Mesenchymal stem cell (in vitro differentiated cells and primary cell): ENCODE measurements at regions not wholly inside any gene's neighbourhood (a gene's known extent, or its start where the extent isn't known, plus 50 kb on each side); places are given as distances from the start of the nearest gene placed in this dataset.

ENCODE experiments used
- DNase-seq: peaks from one replicate; pipeline ENCODE4 v3.0.0-alpha.2; 2013
- H2AFZ ChIP-seq: one replicate; pipeline ENCODE4 v1.6.1; 2013; ENCODE audit warnings: low read depth, mild to moderate bottlenecking, control low read depth, inconsistent platforms, low read length, moderate library complexity
- H2AK5ac ChIP-seq: 2 replicates; pipeline ENCODE4 v1.6.1; 2013; ENCODE audit warnings: low read length, moderate library complexity, mild to moderate bottlenecking, inconsistent platforms; ENCODE audit not compliant: severe bottlenecking
- H2BK120ac ChIP-seq: one replicate; pipeline ENCODE4 v1.6.1; 2013; ENCODE audit warnings: low read depth, mild to moderate bottlenecking, inconsistent platforms, low read length, moderate library complexity
- H2BK12ac ChIP-seq, 2 experiments: one replicate each; pipeline ENCODE4 v1.6.1; 2013; ENCODE audit warnings: inconsistent platforms in 2 of 2, low read length in 2 of 2, mild to moderate bottlenecking in 2 of 2, moderate library complexity in 2 of 2, control low read depth in 1 of 2
- H2BK15ac ChIP-seq: one replicate; pipeline ENCODE4 v1.6.1; 2013; ENCODE audit warnings: mild to moderate bottlenecking, low read depth, inconsistent platforms; ENCODE audit not compliant: poor library complexity, severe bottlenecking
- H2BK5ac ChIP-seq: 2 replicates; pipeline ENCODE4 v1.6.1; 2013; ENCODE audit warnings: low read depth, mild to moderate bottlenecking, low read length, control low read depth, inconsistent platforms; ENCODE audit not compliant: poor library complexity, severe bottlenecking
- H3K14ac ChIP-seq, 2 experiments: one replicate each; pipeline ENCODE4 v1.6.1; 2013; ENCODE audit warnings: inconsistent platforms in 2 of 2, low read length in 2 of 2, control low read depth in 1 of 2, mild to moderate bottlenecking in 1 of 2, moderate library complexity in 1 of 2
- H3K18ac ChIP-seq, 2 experiments: one replicate each; pipeline ENCODE4 v1.6.1; 2013; ENCODE audit warnings: inconsistent platforms in 2 of 2, low read length in 2 of 2, control low read depth in 1 of 2, low read depth in 1 of 2, mild to moderate bottlenecking in 1 of 2
- H3K23ac ChIP-seq, 2 experiments: one replicate each; pipeline ENCODE4 v1.6.1; 2013; ENCODE audit warnings: inconsistent platforms in 2 of 2, low read length in 2 of 2, mild to moderate bottlenecking in 2 of 2, moderate library complexity in 2 of 2, control low read depth in 1 of 2
- H3K27ac ChIP-seq: 2 replicates; pipeline ENCODE4 v1.5.1; 2013; ENCODE audit warnings: mild to moderate bottlenecking, moderate library complexity, low read length, control low read depth, inconsistent platforms; ENCODE audit not compliant: poor library complexity, severe bottlenecking
- H3K27me3 ChIP-seq, 2 experiments: 2 replicates each; pipeline versions ENCODE4 v1.6.1 to v1.7.0; 2013; ENCODE audit warnings: low read length in 2 of 2, mild to moderate bottlenecking in 2 of 2, moderate library complexity in 2 of 2, control low read depth in 1 of 2, inconsistent platforms in 1 of 2; ENCODE audit not compliant: control insufficient read depth in 1 of 2, insufficient read depth in 1 of 2
- H3K36me3 ChIP-seq, 2 experiments: 2 replicates each; pipeline versions ENCODE4 v1.6.1 to v1.7.0; 2013; ENCODE audit warnings: low read length in 2 of 2, control low read depth in 1 of 2, inconsistent platforms in 1 of 2, low read depth in 1 of 2, mild to moderate bottlenecking in 1 of 2; ENCODE audit not compliant: insufficient read depth in 2 of 2, control insufficient read depth in 1 of 2
- H3K4ac ChIP-seq, 2 experiments: one replicate each; pipeline ENCODE4 v1.6.1; 2013; ENCODE audit warnings: inconsistent platforms in 2 of 2, low read length in 2 of 2, mild to moderate bottlenecking in 2 of 2, moderate library complexity in 2 of 2, control low read depth in 1 of 2, low read depth in 1 of 2
- H3K4me1 ChIP-seq: 2 replicates; pipeline ENCODE4 v1.6.1; 2013; ENCODE audit warnings: low read depth, low read length, control low read depth; ENCODE audit not compliant: control insufficient read depth, insufficient read depth
- H3K4me2 ChIP-seq: 2 replicates; pipeline ENCODE4 v1.6.1; 2013; ENCODE audit warnings: low read length, mild to moderate bottlenecking, inconsistent platforms; ENCODE audit not compliant: poor library complexity, severe bottlenecking
- H3K4me3 ChIP-seq, 2 experiments: 2 replicates each; pipeline versions ENCODE4 v1.5.1 to v1.7.0; 2013; ENCODE audit warnings: low read length in 2 of 2, mild to moderate bottlenecking in 2 of 2, control low read depth in 1 of 2, low read depth in 1 of 2; ENCODE audit not compliant: insufficient read depth in 1 of 2
- H3K79me1 ChIP-seq: replicated peaks from 2 replicates; pipeline ENCODE4 v1.6.1; 2013; ENCODE audit warnings: mild to moderate bottlenecking, control low read depth, low read length, inconsistent platforms; ENCODE audit not compliant: poor library complexity, severe bottlenecking
- H3K9ac ChIP-seq: 2 replicates; pipeline ENCODE4 v1.7.0; 2013; ENCODE audit warnings: mild to moderate bottlenecking, low read length, moderate library complexity
- H3K9me3 ChIP-seq: 2 replicates; pipeline ENCODE4 v1.7.0; 2013; ENCODE audit warnings: mild to moderate bottlenecking, low read length; ENCODE audit not compliant: control insufficient read depth
- H4K8ac ChIP-seq: one replicate; pipeline ENCODE4 v1.6.1; 2013; ENCODE audit warnings: inconsistent platforms, mild to moderate bottlenecking, low read length, moderate library complexity
- H4K91ac ChIP-seq: one replicate; pipeline ENCODE4 v1.6.1; 2013; ENCODE audit warnings: mild to moderate bottlenecking, low read length, inconsistent platforms
- WGBS: methylation state at CpG from one replicate; pipeline ENCODE4 v1.1.7; 2013; ENCODE audit warnings: mixed read lengths; 5-methylcytosine and 5-hydroxymethylcytosine counted together

GRCh38 chr4:171017593-171017992, 795.6 kb upstream of the GALNTL6 start:
- Histone ChIP-seq H2BK120ac (no peak overlapping the region), H3K4me3 (no peak overlapping the region), H3K9me3 (no peaks in the 10 kb centered on the region), H3K36me3 (no peaks in the 10 kb centered on the region), H4K8ac (no peak overlapping the region), H3K4me1 (no peaks in the 10 kb centered on the region), H3K4ac (no peak overlapping the region), H3K27ac (no peak overlapping the region), H3K4me2 (no peak overlapping the region), H2BK5ac (no peak overlapping the region), H4K91ac (no peak overlapping the region), H3K18ac (no peak overlapping the region), H2BK15ac (no peak overlapping the region), H3K79me1 (no peaks in the 10 kb centered on the region), H2BK12ac (no peak overlapping the region), H3K14ac (no peak overlapping the region), H2AFZ (no peak overlapping the region), H3K27me3 (no peaks in the 10 kb centered on the region), H3K9ac (no peak overlapping the region), H2AK5ac (no peak overlapping the region), H3K23ac (no peak overlapping the region)
- no CpG with 5 or more reads among the region's 1 CpG for WGBS
- peak; percentile 2 for DNase-seq

DNA sequence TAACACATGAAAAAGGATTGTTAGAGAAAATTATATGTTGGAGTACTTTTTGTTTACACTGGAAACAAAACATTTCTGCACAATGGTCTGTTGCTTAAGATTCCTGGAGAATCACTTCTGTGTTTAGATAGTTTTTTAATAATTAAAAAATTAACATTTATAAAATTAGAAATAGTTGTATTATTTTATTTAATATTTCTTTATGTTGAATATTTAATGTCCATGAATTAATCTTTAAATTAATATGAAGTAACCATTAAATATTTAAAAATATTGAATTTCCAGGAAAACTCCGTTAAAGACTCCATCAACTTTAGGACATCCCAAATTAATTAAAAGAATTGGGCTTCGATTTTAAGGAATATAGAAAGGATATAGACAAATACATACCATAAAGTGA, 797.1 kb upstream of the GALNTL6 start:
- Histone ChIP-seq H3K79me1 (no peaks in the 10 kb centered on the region), H2BK120ac (no peak overlapping the region), H2AK5ac (no peak overlapping the region), H4K8ac (no peak overlapping the region), H3K4ac (no peak overlapping the region), H2BK5ac (no peak overlapping the region), H2BK15ac (no peak overlapping the region), H2BK12ac (no peak overlapping the region), H3K23ac (no peak overlapping the region), H3K4me2 (no peak overlapping the region), H3K18ac (no peak overlapping the region), H3K4me3 (no peak overlapping the region), H3K27ac (no peak overlapping the region), H3K4me1 (no peaks in the 10 kb centered on the region), H3K9ac (no peak overlapping the region), H3K14ac (no peak overlapping the region), H2AFZ (no peak overlapping the region), H4K91ac (no peak overlapping the region), H3K9me3 (peaks cover 4% of the 10 kb centered on the region), H3K36me3 (no peaks in the 10 kb centered on the region), H3K27me3 (no peaks in the 10 kb centered on the region)
- no CpG with 5 or more reads among the region's 2 CpGs for WGBS
- no peak for DNase-seq

GRCh38 chr4:171015441-171015840, 797.8 kb upstream of the GALNTL6 start:
- Histone ChIP-seq H3K18ac (no peak overlapping the region), H3K79me1 (no peaks in the 10 kb centered on the region), H3K4me1 (no peaks in the 10 kb centered on the region), H3K9ac (no peak overlapping the region), H4K91ac (no peak overlapping the region), H3K14ac (no peak overlapping the region), H3K4ac (no peak overlapping the region), H4K8ac (no peak overlapping the region), H2AFZ (no peak overlapping the region), H2BK15ac (no peak overlapping the region), H2BK120ac (no peak overlapping the region), H3K23ac (no peak overlapping the region), H2AK5ac (no peak overlapping the region), H3K4me3 (no peak overlapping the region), H3K4me2 (no peak overlapping the region), H3K27ac (no peak overlapping the region), H3K36me3 (no peaks in the 10 kb centered on the region), H3K27me3 (no peaks in the 10 kb centered on the region), H2BK12ac (no peak overlapping the region), H2BK5ac (no peak overlapping the region), H3K9me3 (peaks cover 4% of the 10 kb centered on the region)
- no peak for DNase-seq
- WGBS, result no CpG with 5 or more reads among the region's 1 CpG

DNA sequence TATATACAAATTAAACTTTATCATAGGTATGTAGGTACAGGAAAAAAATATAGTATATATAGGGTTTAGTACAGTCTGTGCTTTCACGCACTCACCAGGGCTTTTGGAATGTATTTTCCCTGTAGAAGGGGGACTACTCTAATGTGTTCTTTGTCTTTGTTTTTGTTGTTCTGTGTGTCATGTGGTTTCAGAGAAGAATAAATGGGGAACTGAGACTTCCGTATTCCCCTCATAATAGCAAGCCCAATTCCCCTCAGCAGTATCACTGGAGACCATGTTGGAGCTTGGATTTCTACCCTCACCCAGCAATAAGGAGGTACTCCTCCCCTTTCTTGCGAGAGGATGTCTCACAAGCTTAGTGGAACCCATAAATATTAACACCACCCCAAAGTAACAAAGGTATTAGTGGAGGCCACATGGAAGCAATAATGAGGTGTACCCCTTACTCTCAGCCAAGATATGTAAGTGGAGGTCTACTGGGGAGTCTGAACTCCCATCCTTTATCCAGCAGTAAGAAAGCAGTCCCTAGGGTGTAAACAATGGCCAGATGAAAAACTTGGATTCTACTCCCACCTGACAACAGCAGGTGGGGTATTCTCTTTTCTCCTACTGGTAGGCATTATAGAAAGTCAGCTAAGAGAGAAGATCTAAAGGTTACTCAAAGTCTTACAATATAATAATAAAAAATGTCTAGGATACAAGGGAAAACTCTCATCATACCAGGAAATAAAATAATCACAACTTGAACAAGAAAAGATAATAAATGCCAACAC, 805.4 kb upstream of the GALNTL6 start:
- Histone ChIP-seq H3K4me2 (no peak overlapping the region), H4K91ac (no peak overlapping the region), H3K23ac (no peak overlapping the region), H3K4ac (no peak overlapping the region), H3K9ac (no peak overlapping the region), H3K27me3 (no peaks in the 10 kb centered on the region), H2BK12ac (no peak overlapping the region), H3K18ac (no peak overlapping the region), H3K4me1 (no peaks in the 10 kb centered on the region), H2BK5ac (no peak overlapping the region), H2BK15ac (no peak overlapping the region), H3K36me3 (no peaks in the 10 kb centered on the region), H3K27ac (no peak overlapping the region), H3K14ac (no peak overlapping the region), H3K4me3 (no peak overlapping the region), H3K79me1 (no peaks in the 10 kb centered on the region), H2AK5ac (no peak overlapping the region), H4K8ac (no peak overlapping the region), H2AFZ (no peak overlapping the region), H3K9me3 (peaks cover 18% of the 10 kb centered on the region), H2BK120ac (no peak overlapping the region)
- 100% methylated on average over 1 of the region's 3 CpGs for WGBS
- DNase-seq, result no peak
